Pulmonary artery endothelial cell (primary cell): ENCODE measurements at regions not wholly inside any gene's neighbourhood (a gene's known extent, or its start where the extent isn't known, plus 50 kb on each side); places are given as distances from the start of the nearest gene placed in this dataset.

Source experiments
- DNase-seq: peaks from one replicate; pipeline ENCODE4 v3.0.0-alpha.2; 2011; ENCODE audit warnings: low read depth, low spot score

DNA sequence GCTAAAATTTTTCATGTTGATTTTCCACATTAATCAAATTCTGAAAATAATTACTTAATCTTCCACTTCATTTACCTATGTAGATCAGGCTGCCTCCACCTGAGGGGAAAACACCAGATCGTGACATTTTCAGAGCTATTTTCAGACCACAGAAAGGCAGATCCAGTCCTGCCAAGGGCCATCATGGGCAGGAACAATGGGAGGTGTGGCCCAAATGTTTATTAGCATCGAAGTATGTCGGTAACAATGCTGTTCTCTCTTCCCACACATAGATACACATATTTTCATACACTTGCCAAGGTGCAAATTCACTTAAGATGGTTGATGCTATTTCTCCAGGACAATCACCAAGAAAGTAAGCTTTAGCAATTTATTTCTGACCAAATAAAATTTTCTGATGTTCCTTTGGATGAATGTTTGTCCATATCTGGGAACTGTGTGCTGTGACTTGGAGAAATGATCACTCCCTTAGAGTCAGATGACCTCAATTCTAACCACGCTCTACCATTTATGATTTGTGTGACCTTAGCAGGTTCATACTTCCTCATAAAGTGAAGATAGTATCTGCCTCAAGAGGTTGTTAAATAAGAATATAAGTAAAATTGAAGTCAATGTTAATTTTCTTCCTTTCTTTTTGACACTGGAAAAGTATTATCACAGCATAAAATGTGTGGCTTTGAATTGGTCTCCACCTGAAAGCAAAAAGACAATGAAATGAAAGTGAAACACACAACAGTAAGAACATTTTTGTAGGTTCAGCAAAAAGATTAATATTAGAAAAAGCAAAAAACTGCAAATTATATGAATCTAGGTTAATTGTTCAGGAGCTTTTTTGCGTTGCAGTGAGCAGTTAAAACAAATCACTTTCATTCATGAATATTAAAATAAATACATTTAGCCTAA is 310.4 kb upstream of the PHF14 start:
- no peak for DNase-seq

DNA sequence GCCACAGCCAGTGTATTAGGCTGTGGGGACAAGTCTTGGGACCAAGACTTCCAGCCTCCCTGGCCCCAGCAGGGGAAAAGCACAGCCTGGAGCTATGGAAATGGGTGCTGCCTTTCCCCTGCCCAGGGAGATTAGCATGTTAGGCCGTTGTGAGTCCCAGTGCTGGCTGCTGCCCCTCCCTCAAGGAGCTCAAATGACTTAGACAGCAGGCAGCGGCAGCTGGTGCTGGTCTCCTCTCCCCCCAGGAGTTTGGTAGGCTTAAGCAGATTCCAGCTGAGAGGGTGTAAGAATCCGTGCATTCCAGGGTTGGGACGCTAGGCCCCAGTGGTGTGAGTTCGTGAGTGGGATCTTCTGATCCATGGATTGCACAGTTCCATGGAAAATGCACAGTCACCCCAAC is 301.5 kb upstream of the PHF14 start:
- DNase-seq: no peak

- DNase-seq: no peak
These were observed 296.5 kb upstream of the PHF14 start for GRCh38 chr7:10677211-10677610.

DNA sequence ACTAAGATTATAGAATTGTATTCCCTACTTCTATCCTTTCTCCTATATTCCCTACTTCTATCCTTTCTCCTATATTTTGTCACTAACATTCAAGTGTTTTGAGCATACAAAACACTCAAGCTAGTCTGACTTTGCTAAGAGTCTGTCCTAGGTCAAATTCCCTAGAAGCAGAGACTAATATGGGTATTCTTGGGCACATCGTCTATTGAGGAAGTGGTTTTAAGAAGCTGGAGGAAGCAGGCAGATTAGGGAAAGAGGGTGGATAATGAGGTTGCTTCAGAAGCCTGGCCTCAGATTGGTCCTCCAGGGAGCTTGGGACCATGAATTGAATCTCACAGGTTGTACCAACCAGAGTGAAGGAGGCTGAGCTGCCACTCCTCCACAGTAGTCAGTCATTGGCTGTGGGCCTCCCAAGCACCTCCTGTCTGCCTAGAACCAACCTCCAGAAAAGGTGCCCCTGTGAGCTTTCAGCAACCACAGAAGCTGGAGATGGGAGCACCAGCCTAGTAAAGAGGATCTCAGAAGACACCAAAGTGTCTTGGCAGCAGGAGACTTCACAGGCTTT is 295.9 kb upstream of the PHF14 start:
- DNase-seq: no peak

GRCh38 chr7:10684606-10685005 is 289.1 kb upstream of the PHF14 start:
- DNase-seq: no peak

DNA sequence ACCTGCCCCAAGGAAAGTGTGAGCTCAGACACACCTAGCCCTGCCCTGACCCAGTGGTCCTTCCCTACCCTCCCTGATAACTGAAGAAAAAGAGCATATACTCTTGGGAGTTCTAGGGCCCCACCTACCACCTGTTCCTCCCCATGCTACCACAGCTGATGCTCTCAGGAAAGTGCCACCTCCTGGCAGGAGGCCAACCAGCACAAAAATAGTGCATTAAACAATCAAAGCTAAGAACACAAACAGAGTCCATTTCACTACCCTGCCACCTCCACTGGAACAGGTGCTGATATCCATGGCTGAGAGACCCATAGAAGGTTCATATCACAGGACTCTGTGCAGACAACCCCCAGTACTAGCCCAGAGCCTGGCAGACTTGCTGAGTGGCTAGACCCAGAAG is 288.6 kb upstream of the PHF14 start:
- no peak for DNase-seq

- no peak for DNase-seq
These were observed 285.1 kb upstream of the PHF14 start for GRCh38 chr7:10688544-10688943.

DNA sequence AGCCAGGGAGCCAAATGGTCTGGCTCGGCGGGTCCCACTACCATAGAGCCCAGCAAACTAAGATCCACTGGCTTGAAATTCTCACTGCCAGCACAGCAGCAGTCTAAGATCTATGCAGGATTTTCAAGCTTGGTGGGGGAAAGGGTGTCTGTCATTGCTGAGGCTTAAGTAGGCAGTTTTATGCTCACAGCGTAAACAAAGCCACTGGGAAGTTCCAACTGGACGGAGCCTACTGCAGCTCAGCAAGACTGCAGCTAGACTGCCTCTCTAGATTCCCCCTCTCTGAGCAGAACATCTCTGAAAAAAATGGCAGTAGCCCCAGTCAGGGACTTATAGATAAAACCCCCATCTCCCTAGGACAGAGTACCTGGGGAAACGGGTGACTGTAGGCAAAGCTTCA is 277.6 kb upstream of the PHF14 start:
- DNase-seq: no peak

GRCh38 chr7:10703059-10703458 is 270.6 kb upstream of the PHF14 start:
- no peak for DNase-seq

- no peak for DNase-seq
These were observed 269.7 kb upstream of the PHF14 start for GRCh38 chr7:10703981-10704380.

GRCh38 chr7:10704653-10705052 is 269.0 kb upstream of the PHF14 start:
- no peak for DNase-seq

GRCh38 chr7:10706875-10707493 is 266.7 kb upstream of the PHF14 start:
- DNase-seq: no peak

DNA sequence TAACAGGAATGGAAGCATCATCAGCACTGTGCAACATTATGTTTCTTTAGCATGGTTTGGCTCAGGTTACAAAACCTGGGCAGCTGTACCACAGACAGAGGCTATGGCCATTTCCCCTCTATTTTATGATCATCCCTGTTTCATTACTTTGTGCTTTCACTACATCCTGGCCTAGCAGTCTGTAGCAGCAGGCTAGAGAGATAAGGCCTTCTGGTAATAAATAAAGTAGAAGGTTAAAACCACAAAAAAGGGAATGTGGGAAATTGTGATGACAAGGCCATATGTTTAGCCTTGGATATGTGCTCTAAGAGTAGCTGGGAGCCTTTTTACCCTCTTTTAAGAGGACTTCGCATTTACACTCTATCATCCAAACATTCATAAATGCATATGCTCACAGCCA is 266.2 kb upstream of the PHF14 start:
- DNase-seq: no peak

- no peak for DNase-seq
These were observed 265.2 kb upstream of the PHF14 start for GRCh38 chr7:10708447-10708846.

DNA sequence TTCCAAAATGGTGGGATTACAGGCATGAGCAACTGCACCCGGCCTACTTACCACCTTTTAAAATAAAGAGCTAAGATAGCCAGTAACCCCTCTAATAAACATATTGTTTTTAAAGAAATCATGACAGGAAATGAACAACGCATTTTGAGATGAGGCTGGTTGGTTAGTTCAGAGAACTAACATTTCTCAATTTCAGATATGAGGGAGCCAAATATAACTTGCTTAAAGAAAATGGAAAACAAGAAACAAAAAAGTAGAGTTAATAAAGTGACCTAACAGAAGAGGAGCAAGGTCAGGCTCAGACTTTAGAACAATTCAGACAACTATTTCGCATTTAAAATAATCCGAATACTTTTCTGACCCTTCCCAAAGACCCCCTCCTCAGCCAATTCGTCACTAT is 254.9 kb upstream of the PHF14 start:
- no peak for DNase-seq

- no peak for DNase-seq
These were observed 253.6 kb upstream of the PHF14 start for GRCh38 chr7:10720042-10720441.

- no peak for DNase-seq
These were observed 252.4 kb upstream of the PHF14 start for GRCh38 chr7:10721289-10721688.

DNA sequence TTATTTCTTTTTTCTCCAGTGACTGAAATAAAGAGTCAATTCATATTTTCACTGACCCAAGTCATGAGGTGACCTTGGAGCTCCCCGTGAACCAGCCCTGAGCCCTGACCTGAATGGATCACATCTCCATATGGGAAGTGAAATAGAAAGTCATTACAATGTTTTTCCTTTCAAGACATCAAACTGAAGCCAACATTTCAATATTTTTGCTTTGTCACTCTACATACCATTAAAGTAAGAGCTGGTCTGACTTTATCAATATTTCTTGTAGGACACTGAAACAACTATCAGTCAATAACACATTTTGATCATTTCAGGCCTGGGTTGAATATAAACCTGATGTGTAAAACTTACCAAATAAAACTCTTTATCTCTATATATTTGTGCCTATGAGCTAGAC is 249.8 kb upstream of the PHF14 start:
- DNase-seq: no peak

DNA sequence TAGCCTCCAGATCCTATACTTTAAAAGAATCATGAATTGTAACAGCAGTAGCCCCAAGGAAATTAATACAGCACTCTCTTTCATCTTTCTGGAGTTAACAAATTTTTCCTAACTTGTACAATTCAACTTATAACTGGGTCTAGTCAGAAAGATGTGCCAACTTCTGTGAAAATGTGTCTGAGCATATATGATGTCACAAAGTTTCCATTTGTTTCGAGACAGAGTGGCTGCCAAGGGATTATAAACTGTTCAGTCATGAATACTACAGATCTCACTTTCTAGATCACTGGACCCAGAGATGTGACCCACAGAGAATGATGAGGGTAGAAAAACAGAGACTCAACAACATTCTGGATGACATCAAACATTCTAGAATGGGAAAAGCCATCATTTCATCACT is 249.2 kb upstream of the PHF14 start:
- DNase-seq: no peak

GRCh38 chr7:10727636-10728035 is 246.0 kb upstream of the PHF14 start:
- DNase-seq: no peak

DNA sequence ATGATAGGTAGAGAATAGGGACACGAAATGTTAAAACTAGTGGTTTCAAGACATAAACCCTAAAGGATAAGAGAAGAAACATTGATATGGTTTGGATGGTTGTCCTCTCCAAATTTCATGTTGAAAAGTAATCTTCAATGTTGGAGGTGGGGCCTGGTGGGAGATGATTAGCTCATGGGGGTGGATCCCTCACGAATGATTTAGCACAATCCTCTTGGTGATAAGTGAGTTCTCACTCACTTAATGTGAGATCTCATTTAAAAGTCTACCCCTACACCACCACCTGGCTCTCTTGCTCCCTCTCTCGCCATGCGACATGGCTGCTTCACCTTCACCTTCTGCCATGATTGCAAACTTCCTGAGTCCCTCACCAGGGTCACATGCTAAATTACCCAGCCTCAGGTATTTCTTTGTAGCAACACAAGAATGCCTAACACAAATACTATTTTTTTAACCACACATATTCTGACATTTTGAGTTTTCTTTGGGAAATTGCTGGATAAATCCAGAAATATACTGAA is 242.4 kb upstream of the PHF14 start:
- DNase-seq: no peak

- DNase-seq: no peak
These were observed 239.9 kb upstream of the PHF14 start for GRCh38 chr7:10733747-10734146.

- no peak for DNase-seq
These were observed 239.1 kb upstream of the PHF14 start for GRCh38 chr7:10734595-10734994.
